ENCODE measurements at regions not wholly inside any gene's neighbourhood (a gene's known extent, or its start where the extent isn't known, plus 50 kb on each side); places are given as distances from the start of the nearest gene placed in this dataset.

GRCh38 chr14:105841022-105842009, 314.9 kb downstream of the TMEM121 start:
- H3K4me3 ChIP-seq (replicated peaks; ENCODE audit: low read depth, low read length) = no peak overlapping the region
- DNase-seq (ENCODE audit: extremely low read depth, low read depth) = no peak
- no peak for TF ChIP-seq CTCF (IDR thresholded peaks at IDR 0.05; ENCODE audit: low read depth, low read length, missing control alignments)

DNA sequence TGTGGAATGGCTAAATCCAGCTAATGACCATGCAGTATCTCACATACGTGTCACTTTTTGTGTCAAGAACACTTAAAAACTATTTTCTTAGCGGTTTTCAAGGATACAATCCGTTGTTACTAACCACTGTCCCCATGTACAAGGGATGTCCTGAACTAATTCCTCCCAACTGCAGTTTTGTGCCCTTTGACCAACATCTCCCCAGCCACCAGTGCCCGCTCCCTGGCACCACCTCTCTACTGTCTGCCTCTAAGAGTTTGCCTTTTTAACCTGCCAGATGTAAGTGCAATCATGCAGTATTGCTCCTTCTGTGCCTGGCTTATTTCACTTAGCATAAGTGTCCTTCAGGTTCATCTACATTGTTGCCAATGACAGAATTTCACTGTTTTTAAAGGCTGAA, 315.7 kb downstream of the TMEM121 start:
- H3K4me3 ChIP-seq (replicated peaks; ENCODE audit: low read depth, low read length) = no peak overlapping the region
- TF ChIP-seq CTCF (IDR thresholded peaks at IDR 0.05; ENCODE audit: low read depth, low read length, missing control alignments) = no peak
- DNase-seq (ENCODE audit: extremely low read depth, low read depth) = no peak

DNA sequence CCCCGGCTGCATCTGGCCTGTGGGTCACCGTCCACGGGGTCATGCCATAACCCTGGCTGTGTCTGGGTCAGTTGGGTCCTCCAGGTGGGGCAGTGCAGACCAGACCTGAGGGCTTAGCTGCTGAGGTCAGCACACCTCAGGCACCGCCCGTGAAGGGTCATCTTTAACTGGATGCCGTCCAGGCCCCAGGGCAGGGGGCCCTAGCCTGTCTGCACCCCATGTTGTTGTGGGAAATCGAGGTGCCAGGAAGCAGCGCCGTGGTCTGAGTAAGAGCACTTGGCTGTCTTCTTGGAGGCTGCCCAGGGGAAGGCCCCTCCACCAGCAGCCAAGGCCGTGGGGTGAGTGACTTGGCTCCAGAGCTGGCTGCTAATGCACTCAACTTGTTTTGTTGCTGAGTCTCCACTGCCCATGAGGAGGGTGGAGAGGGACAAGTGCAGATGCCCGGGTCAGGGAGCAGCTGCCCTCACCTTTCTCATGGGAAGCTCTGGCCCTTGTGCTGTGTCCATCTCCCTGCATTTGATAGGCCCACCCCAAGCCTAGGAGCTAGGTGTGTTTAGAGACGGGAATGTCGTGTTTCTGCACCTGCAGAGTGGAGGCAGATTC, 317.2 kb downstream of the TMEM121 start:
- H3K4me3 ChIP-seq (replicated peaks; ENCODE audit: low read depth, low read length) = no peak overlapping the region
- no peak for TF ChIP-seq CTCF (IDR thresholded peaks at IDR 0.05; ENCODE audit: low read depth, low read length, missing control alignments)
- no peak for DNase-seq (ENCODE audit: extremely low read depth, low read depth)

DNA sequence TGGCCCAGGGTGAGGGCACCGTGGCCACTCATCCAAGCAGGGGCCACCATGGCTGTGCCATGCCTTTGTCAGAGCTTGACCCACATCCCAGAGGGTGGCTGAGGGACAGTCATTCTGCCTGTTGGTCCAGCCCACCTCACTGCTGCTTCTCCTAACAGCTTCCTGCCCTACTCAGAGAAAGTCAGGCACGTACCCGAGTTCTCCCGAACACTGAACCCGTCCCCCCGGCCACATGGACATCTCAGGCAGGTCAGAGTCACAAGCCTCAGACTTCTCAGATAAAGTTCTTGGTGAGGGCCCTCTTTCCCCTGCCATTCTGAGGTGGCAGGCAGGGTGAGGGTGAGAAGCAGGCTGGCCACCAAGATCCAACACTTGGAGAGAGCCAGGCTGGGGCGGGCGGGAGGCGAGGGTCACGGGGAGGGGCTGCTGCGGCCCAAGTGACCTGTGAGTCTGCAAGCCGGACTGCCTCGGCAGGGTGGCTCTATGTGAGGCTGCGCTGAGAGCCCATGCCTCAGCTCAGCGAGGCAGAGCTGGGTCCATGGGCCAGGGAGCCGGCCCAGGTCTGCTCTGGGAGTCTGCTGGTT, 317.8 kb downstream of the TMEM121 start:
- no peak overlapping the region for H3K4me3 ChIP-seq (replicated peaks; ENCODE audit: low read depth, low read length)
- no peak for DNase-seq (ENCODE audit: extremely low read depth, low read depth)
- TF ChIP-seq CTCF (IDR thresholded peaks at IDR 0.05; ENCODE audit: low read depth, low read length, missing control alignments) = no peak

DNA sequence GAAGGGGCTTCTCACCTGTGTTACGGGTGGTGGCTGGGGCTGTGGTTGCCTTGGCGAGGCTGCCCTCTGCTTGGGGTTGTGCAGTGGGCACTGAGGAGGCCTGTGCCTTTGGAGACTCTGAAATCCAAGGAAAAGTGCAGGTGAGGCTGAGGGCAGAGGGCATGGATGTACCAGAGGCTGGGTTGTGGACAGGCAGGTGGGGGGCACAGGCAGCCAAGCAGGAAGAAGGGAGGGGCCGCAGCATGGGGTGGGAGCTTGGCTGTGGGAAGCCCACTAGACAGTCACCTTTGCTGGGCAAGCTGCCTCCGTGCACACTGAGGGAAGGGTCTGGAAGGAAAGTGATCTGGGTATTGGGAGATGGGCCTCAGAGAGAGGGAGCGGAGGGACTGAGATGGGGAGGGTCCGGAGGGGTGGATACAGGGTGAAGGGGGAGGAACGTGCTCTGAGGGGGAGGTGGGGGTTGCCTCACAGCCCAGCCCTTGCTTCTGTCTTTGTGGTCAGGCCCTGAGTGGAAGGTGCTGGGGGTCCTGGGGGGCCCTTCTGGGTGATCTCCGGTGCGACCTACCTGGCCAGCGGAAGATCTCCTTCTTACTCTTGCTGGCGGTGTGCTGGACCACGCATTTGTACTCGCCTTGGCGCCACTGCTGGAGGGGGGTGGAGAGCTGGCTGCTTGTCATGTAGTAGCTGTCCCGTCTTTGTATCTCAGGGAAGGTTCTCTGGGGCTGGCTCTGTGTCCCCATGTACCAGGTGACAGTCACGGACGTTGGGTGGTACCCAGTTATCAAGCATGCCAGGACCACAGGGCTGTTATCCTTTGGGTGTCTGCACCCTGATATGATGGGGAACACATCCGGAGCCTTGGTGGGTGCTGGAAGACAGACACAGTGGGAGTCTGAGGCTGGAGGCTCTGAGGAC, 318.7 kb downstream of the TMEM121 start:
- DNase-seq (ENCODE audit: extremely low read depth, low read depth) = no peak
- H3K4me3 ChIP-seq (replicated peaks; ENCODE audit: low read depth, low read length) = no peak overlapping the region
- no peak for TF ChIP-seq CTCF (IDR thresholded peaks at IDR 0.05; ENCODE audit: low read depth, low read length, missing control alignments)

DNA sequence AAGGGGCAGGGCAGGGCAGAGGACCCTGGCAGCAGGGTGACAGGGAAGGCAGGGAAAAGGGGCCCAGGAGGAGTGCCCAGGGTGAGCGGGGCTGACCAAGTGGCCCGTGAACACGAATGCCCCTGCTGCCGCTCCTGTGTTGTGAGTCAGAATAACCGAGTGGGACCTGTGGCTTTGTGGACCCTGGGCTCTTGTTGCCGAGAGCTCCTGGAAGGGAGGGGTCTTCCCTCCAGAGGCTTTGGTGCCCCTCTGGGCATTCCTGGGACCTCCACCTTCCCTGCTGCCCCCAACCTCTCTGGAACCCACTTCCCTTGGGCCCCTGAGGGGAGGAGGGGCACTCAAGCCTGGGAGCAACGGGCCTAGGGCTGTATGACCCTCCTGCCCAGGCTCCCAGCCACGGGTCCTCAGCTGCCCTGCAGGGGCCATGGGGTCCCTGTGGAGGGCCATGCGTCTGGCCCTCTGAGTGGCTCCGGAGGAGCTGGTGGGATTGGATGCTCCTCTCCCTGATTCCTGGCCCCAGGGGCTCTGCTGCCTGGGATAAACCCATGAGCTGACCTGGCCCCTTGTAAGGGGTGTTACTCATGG, 319.4 kb downstream of the TMEM121 start:
- H3K4me3 ChIP-seq (replicated peaks; ENCODE audit: low read depth, low read length) = no peak overlapping the region
- no peak for TF ChIP-seq CTCF (IDR thresholded peaks at IDR 0.05; ENCODE audit: low read depth, low read length, missing control alignments)
- DNase-seq (ENCODE audit: extremely low read depth, low read depth) = no peak

Data from HFF-Myc (cell line).